ENCODE measurements at regions not wholly inside any gene's neighbourhood (a gene's known extent, or its start where the extent isn't known, plus 50 kb on each side); places are given as distances from the start of the nearest gene placed in this dataset.

GRCh38 chr2:6392354-6392753 lies 473.4 kb downstream of the CMPK2 start:
- TF ChIP-seq CTCF (IDR thresholded peaks at IDR 0.05; ENCODE audit: low read depth, low read length), result no peak
- TF ChIP-seq POLR2A (IDR thresholded peaks at IDR 0.05; ENCODE audit: extremely low read depth, insufficient read length), result no peak
